Kidney epithelial cell (primary cell): ENCODE measurements at regions not wholly inside any gene's neighbourhood (a gene's known extent, or its start where the extent isn't known, plus 50 kb on each side); places are given as distances from the start of the nearest gene placed in this dataset.
"Not testable (repeated sequence)": the region's sequence is repeated elsewhere in the genome, so short reads cannot be mapped to it uniquely, and the experiment has no call there.

ENCODE experiments used
- DNase-seq: peaks from one replicate; pipeline ENCODE4 v3.0.0-alpha.2; 2010; ENCODE audit warnings: low read depth
- H3K27me3 ChIP-seq: 2 replicates; pipeline ENCODE4 v1.6.0; 2011; ENCODE audit warnings: low read length; ENCODE audit not compliant: control insufficient read depth, insufficient read depth
- H3K36me3 ChIP-seq: 2 replicates; pipeline ENCODE4 v1.5.1; 2011; ENCODE audit warnings: low read length; ENCODE audit not compliant: control insufficient read depth, insufficient read depth
- H3K4me3 ChIP-seq: 2 replicates; pipeline ENCODE4 v1.5.1; 2011; ENCODE audit warnings: low read depth, mild to moderate bottlenecking, control low read depth, low read length
- CTCF ChIP-seq: IDR thresholded peaks from 2 replicates; pipeline ENCODE4 v1.5.1; 2011; ENCODE audit warnings: mild to moderate bottlenecking, moderate library complexity, low read length, control low read depth, inconsistent platforms; ENCODE audit not compliant: insufficient read depth, poor library complexity, severe bottlenecking

DNA sequence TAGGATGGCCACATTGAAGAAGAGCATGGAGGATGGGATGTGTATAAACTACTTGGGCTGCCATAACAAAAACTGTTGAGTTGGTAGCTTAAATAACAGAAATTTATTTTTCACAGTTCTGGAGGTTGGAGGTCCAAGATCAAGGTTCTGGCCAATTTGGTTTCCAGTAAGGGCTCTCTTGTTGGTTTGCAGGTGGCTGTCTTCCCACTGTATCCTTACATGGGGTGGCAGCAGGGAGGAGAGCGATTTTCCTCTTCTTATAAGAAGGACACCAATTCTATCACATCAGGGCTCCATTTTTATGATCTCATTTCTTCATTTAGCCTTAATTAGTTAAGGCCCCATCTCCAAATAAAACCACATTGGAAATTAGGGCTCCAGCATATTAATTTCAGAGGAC lies 465.7 kb downstream of the GADD45G start:
- no peak for DNase-seq

DNA sequence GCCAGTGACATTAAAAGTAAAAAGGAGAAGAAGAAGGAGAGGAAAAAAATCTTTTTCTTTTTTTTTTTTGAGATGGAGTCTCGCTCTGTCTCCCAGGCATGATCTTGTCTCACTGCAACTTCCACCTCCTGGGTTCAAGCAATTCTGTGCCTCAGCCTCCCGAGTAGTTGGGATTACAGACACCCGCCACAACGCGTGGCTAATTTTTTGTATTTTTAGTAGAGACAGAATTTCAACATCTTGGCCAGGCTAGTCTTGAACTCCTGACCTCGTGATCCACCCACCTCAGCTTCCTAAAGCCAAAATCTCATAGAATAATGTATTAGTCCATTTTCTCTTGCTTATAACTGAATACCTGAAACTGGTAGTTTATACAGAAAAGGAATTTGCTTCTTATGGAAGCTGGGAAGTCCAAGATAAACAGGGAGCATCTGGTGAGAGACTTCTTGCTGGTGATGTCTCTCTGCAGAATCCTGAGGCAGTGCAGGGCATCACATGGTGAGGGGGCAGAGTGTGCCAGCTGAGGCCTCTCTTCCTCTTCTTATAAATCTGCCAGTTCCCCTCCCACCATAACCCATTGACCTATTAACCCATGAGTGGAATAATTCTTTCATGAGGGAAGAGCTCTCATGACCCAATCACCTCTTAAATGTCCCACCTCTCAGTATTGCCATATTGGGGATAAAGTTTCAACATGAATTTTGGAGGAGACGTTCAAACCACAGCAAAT lies 466.3 kb downstream of the GADD45G start:
- Histone ChIP-seq H3K36me3 (no peaks in the 10 kb centered on the region), H3K4me3 (no peak overlapping the region), H3K27me3 (no peaks in the 10 kb centered on the region)
- no peak for DNase-seq
- no peak for TF ChIP-seq CTCF

More for the DNA sequence above, 465.7 kb downstream of the GADD45G start:
- Histone ChIP-seq H3K4me3 (no peak overlapping the region), H3K36me3 (no peaks in the 10 kb centered on the region), H3K27me3 (no peaks in the 10 kb centered on the region)
- TF ChIP-seq CTCF, result no peak

DNA sequence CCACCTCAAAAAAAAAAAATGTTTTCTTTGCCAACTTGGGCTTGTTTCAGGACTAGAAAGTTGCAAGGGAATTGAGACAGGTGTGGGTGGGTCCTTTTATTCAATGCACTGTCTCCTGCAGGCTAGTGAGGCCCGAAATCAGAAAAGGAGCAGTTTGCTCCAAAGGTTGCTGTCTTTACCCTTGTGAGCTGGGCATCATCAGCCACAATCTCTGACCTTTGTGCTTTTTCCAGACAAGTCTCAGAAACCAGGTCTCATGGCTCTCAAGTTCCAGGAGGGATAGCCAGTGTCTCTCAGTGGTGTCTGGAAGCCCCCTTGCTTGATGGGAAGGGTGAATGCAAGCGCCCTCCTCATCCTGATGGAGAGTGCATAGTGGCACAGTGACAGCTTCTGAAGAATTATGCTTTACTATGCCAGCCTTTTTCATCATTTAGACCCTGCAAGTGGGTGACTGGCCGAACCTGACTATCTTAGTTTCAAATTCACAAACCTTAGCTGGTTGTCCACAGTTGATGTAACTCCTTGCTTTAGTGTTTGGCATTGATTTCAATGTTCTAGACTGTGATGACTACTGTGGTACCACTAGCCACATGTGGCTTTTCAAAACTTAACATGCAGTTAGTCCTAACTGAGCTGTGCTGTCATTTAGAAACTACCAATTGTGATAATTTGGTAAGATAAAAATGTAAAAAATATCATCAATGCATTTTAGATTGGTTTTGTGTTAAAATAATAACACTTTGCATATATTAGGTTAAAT lies 468.6 kb downstream of the GADD45G start:
- Histone ChIP-seq H3K4me3 (no peak overlapping the region), H3K27me3 (peaks cover 2% of the 10 kb centered on the region), H3K36me3 (no peaks in the 10 kb centered on the region)
- TF ChIP-seq CTCF, result no peak
- no peak for DNase-seq

DNA sequence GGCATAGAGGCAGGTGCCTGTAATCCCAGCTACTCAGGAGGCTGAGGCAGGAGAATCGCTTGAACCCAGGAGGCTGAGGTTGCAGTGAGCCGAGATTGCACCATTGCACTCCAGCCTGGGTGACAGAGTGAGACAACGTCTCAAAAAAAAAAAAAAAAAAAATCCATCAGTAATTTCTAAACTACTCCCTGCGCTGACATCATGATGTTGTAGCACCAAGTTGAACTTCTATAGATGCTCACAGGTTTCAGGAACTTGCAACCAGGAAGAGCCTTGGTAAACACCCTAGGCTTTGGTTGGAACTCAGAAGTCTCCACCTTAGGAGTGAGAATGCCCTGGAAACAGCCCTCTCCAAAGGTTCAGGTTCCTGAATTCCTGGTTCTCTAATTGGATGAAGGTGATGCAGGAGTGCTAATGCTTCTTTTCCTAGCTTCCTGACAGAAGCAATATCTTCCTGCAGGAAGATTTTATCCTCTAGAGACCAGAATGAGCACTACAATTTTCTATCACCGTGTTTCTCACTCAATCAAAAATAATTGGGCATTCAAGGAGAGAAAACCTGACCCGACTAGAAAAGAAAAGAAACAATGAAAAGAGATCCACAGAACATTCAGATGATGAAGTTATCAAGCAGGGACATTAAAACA lies 469.6 kb downstream of the GADD45G start:
- no peaks in the 10 kb centered on the region for H3K36me3 ChIP-seq
- H3K4me3 ChIP-seq, result no peak overlapping the region
- peaks cover 2% of the 10 kb centered on the region for H3K27me3 ChIP-seq
- TF ChIP-seq CTCF, result no peak
- DNase-seq, result no peak

DNA sequence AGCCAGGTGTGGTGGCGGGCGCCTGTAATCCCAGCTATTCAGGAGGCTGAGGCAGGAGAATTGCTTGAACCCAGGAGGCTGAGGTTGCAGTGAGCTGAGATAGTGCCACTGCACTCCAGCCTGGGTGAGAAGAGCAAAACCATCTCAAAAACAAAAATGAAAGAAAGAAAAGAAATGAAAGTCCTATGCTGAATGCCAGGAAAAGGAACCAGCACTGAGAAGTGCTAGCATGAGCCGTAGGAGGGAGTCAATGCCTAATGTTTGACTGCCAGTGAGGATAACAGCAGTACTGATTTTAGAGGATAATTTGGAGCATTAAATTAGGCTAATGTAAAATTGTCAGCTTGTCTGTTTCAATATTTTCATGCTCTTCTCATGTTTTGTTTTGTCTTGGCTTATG lies 472.8 kb downstream of the GADD45G start:
- H3K4me3 ChIP-seq, DNase-seq, H3K27me3 ChIP-seq, H3K36me3 ChIP-seq: not testable (repeated sequence)

GRCh38 chr9:90078988-90079421 lies 474.2 kb downstream of the GADD45G start:
- Histone ChIP-seq H3K27me3 (peaks cover 6% of the 10 kb centered on the region), H3K36me3 (no peaks in the 10 kb centered on the region)
- DNase-seq, result no peak

More at GRCh38 chr9:90078988-90079421, 474.2 kb downstream of the GADD45G start:
- TF ChIP-seq CTCF, result no peak
- no peak overlapping the region for H3K4me3 ChIP-seq
